HG03064 (cell line): ENCODE measurements at regions not wholly inside any gene's neighbourhood (a gene's known extent, or its start where the extent isn't known, plus 50 kb on each side); places are given as distances from the start of the nearest gene placed in this dataset.
"Not testable (repeated sequence)": the region's sequence is repeated elsewhere in the genome, so short reads cannot be mapped to it uniquely, and the experiment has no call there.

Source experiments
- ATAC-seq: cut with Tn5 transposase; IDR thresholded peaks from one replicate; pipeline ENCODE4 v1.9.1; 2021; ENCODE audit warnings: low read depth; ENCODE audit not compliant: unreplicated experiment

DNA sequence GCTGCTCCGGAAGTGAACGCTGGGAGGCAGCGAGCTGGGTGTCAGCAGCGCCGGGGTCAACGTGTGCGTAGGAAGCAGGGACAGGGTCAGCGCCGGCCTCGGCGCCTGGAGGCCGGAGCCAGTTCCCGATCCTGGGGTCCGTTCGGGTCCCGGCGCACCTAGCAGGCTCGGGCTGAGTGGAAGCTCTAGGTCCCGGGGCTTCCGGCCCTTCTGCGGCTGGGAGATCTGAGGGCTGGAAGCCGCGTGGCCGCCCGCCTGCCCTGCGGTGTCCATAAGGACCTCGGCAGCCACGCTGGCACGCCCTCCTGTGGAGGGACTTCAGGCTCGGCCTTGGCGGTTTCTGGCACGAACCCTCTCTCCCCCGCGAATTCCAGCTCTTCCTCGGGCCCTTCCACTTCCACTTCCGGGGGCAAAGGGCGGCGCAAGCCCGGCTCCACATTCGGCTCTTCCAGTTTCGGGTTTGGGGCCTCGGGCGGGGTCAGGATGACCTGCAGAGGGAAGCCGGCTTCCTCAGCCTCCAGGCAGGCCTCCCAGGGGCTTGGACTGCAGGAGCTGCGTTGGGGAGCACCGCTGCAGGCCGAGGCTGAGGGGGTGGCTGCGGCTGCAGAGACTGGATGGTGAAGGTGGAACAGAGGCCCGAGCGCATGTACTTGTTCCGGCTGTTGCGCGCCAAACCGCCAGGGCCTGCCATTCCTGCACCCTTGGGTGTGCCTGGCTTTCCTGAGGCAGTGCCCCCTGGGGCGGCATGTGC lies 146.2 kb downstream of the TMEM121 start:
- ATAC-seq: not testable (repeated sequence)

DNA sequence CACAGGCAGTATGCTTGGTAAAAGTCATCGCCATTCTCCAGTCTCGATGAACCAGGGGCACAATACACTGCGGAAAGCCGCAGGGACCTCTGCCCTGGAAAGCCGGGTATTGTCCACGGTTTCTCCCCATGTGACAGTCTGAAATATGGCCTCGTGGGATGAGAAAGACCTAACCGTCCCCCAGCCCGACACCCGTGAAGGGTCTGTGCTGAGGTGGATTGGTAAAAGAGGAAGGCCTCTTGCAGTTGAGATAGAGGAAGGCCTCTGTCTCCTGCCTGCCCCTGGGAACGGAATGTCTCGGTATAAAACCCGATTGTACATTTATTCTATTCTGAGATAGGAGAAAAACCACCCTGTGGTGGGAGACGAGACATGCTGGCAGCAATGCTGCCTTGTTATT lies 149.1 kb downstream of the TMEM121 start:
- ATAC-seq: not testable (repeated sequence)

GRCh38 chr14:105675905-105676670 lies 149.7 kb downstream of the TMEM121 start:
- not testable (repeated sequence) for ATAC-seq

DNA sequence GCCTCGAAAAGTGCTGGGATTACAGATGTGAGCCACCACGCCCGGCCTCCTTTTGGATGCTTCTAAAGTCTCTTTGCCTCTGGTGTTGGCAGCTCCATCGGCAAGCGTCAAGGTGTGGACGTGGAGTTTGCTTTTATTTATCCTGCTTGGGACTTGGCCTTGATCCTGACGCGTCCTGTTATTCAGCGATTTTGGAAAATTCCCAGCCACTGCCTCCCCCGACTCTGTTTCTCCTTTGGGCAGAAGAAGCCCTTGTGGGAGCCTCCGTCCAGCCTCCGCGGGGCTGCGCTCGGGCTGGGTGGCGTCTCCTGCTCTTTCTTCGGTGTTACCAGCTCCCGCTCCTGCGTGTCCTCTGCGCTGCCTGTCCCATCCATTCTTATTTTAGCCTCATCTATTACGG lies 151.7 kb downstream of the TMEM121 start:
- ATAC-seq: not testable (repeated sequence)

DNA sequence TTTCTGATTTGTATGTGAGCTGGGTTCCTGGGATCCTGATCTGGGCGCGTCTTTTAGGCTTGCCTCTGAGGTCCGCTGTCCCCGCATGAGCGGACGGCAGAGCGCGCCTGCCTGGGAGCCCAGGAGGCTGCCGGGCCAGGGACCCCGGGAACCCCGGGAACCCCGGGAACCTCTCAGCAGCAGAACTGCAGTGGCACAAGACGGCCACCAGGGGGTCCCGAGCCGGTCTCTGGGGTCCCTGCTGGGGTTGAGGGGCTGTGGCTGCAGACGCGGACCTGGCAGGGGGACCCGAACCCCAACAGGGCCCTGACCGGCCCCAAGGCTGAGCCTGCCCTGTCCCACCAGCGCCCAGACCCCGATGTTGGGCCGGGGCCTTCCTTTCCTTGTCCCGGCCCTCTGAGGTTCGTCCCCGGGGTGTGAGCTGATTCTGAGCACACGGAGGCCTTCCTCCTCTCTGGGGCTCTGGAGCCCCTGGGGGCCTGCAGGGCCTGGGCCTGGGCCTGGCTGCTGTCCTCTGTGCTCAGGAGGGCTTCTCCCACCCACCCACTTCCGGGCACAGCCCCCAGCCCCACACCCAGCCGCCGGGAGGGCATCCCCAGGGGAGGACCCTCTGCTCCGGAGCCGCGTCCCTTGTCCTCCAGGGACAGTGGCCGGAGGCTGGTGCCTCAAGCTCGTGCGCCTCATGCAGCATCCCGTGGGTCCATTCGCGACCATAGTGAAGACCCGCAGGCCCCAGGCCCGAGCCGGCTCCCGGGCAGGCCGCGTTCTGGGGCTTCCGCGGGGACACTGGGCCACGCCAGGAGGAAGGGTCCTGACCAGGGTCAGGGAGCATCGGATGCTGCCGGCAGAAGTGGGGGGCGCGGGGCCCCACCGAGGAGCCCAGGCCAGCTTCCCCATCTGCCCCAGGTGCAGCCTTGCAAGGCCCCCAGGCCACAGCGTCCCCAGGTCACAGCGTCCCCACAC lies 152.9 kb downstream of the TMEM121 start:
- not testable (repeated sequence) for ATAC-seq

GRCh38 chr14:105679959-105680735 lies 153.8 kb downstream of the TMEM121 start:
- peak; percentile 38 for ATAC-seq

DNA sequence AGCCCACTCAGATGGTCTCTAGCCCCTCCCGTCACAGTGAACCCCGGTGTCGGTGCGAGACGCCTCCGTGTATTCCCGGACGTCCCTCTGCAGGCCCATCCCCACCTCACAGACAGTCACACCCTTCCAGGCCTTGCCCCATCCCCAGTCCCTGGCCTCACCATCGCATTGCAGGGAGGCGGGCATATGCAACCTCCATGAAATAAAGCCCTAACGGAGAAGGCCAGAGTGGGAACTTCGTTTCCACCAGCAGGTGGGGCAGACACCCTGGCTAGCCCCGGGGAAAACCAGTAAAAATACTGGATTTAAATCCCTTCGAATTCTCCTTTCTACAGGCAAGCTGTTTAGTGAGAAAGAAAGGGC lies 154.3 kb downstream of the TMEM121 start:
- ATAC-seq: peak; percentile 32

GRCh38 chr14:105681606-105682185 lies 155.3 kb downstream of the TMEM121 start:
- ATAC-seq: not testable (repeated sequence)

GRCh38 chr14:105682442-105682841 lies 156.1 kb downstream of the TMEM121 start:
- not testable (repeated sequence) for ATAC-seq

DNA sequence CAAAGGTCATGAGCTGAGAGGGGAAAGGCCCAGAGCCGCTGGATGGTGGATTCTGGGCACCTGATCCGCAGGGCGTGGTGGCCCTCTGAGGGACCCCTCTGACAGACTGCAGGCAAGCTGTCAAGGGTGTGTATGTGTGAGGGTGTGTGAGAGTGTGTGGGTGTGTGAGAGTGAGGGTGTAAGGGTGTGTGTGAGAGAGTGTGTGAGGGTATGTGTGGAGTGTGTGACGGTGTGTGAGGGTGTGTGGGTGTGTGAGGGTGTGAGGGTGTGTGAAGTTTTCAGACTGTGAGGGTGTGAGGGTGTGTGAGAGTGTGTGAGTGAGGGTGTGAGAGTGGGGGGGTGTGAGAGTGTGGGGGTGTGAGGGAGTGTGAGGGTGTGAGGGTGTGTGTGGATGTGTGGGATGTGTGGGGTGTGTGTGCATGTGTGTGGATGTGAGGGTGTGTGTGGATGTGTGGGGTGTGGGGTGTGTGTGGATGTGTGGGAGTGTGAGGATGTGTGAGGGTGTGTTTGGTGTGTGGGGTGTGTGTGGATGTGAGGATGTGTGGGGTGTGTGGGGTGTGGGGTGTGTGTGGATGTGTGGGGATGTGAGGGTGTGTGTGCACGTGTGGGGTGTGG lies 156.7 kb downstream of the TMEM121 start:
- ATAC-seq: no peak

DNA sequence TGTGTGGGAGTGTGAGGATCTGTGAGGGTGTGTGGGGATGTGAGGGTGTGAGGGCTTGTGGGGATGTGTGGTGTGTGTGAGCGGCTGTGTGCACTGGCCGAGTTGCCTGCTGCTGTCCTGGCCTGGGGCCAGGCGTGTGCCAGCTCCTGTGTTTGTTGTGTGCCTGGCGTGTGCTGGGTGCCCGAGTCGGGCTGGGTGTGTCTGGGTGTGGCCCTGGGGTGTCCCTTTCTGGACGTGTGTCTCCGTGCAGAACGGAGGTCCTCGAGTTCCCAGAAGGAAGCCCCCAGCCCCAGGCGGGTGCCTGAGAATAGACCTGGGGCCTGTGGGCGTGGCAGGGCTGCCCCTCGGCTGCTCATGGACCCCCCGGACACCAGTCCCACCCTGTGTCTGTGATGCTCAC lies 157.7 kb downstream of the TMEM121 start:
- not testable (repeated sequence) for ATAC-seq

DNA sequence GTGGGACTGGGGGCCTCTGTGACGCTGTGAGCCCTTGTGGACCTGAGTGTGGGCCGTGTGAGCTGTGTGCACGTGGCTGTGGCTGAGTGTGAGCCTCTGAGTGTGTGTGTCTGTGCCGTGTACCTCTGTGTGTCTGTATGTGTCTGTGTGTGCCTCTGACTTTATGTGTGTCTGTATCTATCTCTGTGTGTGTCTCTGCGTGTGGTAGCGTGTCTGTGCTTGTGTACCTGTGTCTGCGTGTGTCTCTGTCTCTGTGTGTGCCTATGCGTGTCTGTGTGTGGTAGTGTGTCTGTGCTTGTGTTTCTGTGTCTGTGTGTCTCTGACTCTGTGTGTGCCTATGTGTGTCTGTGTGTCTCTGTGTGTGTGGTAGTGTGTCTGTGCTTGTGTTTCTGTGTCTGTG lies 158.2 kb downstream of the TMEM121 start:
- ATAC-seq: not testable (repeated sequence)

DNA sequence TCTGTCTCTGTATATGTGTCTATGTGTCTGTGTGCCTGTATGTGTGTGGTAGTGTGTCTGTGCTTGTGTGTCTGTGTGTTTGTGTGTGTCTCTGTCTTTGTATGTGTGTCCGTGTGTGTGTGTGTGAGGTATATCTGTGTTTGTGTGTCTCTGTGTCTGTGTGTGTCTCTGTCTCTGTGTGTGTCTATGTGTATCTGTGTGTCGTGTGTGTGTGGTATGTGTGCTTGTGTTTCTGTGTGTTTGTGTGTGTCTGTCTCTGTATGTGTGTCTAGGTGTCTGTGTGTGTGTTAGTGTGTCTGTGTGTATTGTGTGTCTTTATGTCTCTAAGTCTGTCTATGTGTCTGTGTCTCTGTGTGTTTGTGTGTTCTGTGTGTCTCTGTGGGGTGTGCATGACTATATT lies 158.6 kb downstream of the TMEM121 start:
- no peak for ATAC-seq

DNA sequence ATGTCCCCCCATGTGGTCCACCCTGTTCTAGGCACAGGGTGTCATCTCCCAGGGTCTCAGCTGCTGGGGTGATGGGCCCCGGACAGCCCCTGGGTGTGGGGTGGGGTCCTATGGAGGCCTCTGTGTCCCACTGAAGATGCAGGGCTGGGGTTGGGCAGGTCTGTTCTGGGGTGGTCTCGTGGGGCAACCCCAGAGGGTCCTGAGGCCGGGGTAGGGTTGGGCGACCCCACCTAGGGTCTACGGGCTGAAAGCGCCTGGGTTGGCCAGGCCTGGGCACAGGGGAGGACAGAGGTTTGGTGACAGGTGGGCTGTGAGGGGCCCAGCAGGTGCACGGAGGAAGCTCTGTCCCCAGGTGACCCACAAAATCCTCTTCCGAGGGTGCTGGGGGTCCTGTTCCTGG lies 159.2 kb downstream of the TMEM121 start:
- not testable (repeated sequence) for ATAC-seq

GRCh38 chr14:105686050-105686449 lies 159.7 kb downstream of the TMEM121 start:
- not testable (repeated sequence) for ATAC-seq

DNA sequence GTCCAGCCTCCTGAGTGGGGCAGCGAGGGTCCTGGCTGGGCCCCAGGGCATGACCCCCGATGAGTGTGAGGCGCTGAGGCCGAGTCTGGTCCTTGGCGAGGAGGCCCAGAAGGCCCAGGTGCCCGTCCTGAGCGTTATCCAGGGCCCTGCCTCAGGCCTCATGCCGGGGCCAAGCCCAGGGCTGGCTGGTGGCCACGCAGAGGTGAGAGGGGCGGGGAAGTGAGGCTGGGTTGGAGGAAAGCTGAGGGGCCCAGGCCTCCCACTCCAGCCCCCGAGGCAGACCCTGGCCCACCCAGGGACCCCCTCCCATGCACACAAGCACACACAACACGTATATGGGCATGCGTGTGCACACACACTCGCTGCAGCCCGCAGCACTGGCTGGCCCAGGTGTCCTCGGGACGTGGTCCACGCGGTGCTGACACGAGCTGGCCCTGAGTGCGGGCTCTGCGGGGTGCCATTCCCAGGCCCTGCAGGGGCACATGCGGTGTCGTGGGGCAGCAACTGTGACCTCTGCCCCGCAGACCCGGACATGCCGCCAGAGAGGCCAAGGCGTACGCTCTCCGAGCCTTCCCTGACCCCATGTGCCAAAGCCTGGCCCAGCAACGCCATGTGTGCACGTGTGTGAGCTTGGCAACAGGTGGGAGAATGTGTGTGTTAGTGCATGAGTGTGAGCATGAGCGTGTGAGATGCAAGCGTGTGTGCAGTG lies 160.2 kb downstream of the TMEM121 start:
- ATAC-seq: not testable (repeated sequence)

GRCh38 chr14:105687171-105688022 lies 161.0 kb downstream of the TMEM121 start:
- not testable (repeated sequence) for ATAC-seq

- not testable (repeated sequence) for ATAC-seq
Observed at GRCh38 chr14:105688023-105688351, 161.6 kb downstream of the TMEM121 start.
